Neural cell (in vitro differentiated cells): ENCODE measurements at regions not wholly inside any gene's neighbourhood (a gene's known extent, or its start where the extent isn't known, plus 50 kb on each side); places are given as distances from the start of the nearest gene placed in this dataset.
"Not testable (repeated sequence)": the region's sequence is repeated elsewhere in the genome, so short reads cannot be mapped to it uniquely, and the experiment has no call there.

Source experiments
- H2AFZ ChIP-seq: fragments of 200-600, 300-800 bp; sonication (generic), shearing (Covaris generic); 2 replicates; pipeline ENCODE4 v1.6.0; 2014; ENCODE audit warnings: low read depth, mild to moderate bottlenecking, antibody characterized with exemption, low read length, moderate library complexity
- H3F3A ChIP-seq: fragments of 200-600 bp; shearing (Covaris generic); 2 replicates; pipeline ENCODE4 v1.6.1; 2016; ENCODE audit warnings: mild to moderate bottlenecking, moderate library complexity, mixed read lengths, antibody characterized with exemption, low read length; ENCODE audit not compliant: insufficient read depth, poor library complexity, severe bottlenecking
- H3K27ac ChIP-seq: fragments of 200-600, 300-800 bp; sonication (generic), shearing (Covaris generic); 2 replicates; pipeline ENCODE4 v1.5.1; 2014; ENCODE audit warnings: mild to moderate bottlenecking, low read length, moderate library complexity
- H3K27me3 ChIP-seq: fragments of 300-800, 200-600 bp; sonication (generic), shearing (Covaris generic); 2 replicates; pipeline ENCODE4 v1.6.0; 2014; ENCODE audit warnings: mild to moderate bottlenecking, low read depth, low read length, moderate library complexity; ENCODE audit not compliant: insufficient read depth
- H3K36me3 ChIP-seq: fragments of 300-800, 200-600 bp; sonication (generic), shearing (Covaris generic); 2 replicates; pipeline ENCODE4 v1.5.1; 2014; ENCODE audit warnings: mild to moderate bottlenecking, antibody characterized with exemption, low read length, moderate library complexity; ENCODE audit not compliant: insufficient read depth
- H3K4me2 ChIP-seq: fragments of 300-800, 200-600 bp; sonication (generic), shearing (Covaris generic); 2 replicates; pipeline ENCODE4 v1.6.0; 2014; ENCODE audit warnings: mild to moderate bottlenecking, low read length
- H3K4me3 ChIP-seq: fragments of 300-800, 200-600 bp; sonication (generic), shearing (Covaris generic); 2 replicates; pipeline ENCODE4 v1.5.1; 2014; ENCODE audit warnings: mild to moderate bottlenecking, low read length, moderate library complexity
- H3K79me2 ChIP-seq: fragments of 200-600 bp; shearing (Covaris generic); replicated peaks from 2 replicates; pipeline ENCODE4 v1.6.0; 2014; ENCODE audit warnings: mild to moderate bottlenecking, low read length, moderate library complexity; ENCODE audit not compliant: insufficient read depth
- H3K9ac ChIP-seq: fragments of 300-800, 200-600 bp; sonication (generic), shearing (Covaris generic); 2 replicates; pipeline ENCODE4 v1.6.1; 2016; ENCODE audit warnings: mild to moderate bottlenecking, low read length, mixed read lengths
- H3K9me2 ChIP-seq: fragments of 200-600 bp; shearing (Covaris generic); 2 replicates; pipeline ENCODE4 v1.6.1; 2016; ENCODE audit warnings: mild to moderate bottlenecking, low read length, mixed read lengths; ENCODE audit not compliant: insufficient read depth
- H3K9me3 ChIP-seq: fragments of 200-600, 300-800 bp; sonication (generic), shearing (Covaris generic); 2 replicates; pipeline ENCODE4 v1.6.1; 2016; ENCODE audit warnings: mild to moderate bottlenecking, mixed run types, low read length, moderate library complexity, mixed read lengths
- H4K20me1 ChIP-seq: fragments of 200-600 bp; shearing (Covaris generic); 2 replicates; pipeline ENCODE4 v1.6.1; 2016; ENCODE audit warnings: mild to moderate bottlenecking, mixed run types; ENCODE audit not compliant: insufficient read depth
- EP300 ChIP-seq: fragments of 450-650 bp; conservative IDR thresholded peaks from 2 replicates; pipeline ENCODE4 v1.6.1; 2014; ENCODE audit warnings: antibody characterized with exemption, mild to moderate bottlenecking, moderate library complexity; ENCODE audit not compliant: poor library complexity, severe bottlenecking
- EZH2 ChIP-seq: fragments of 200-600, 300-800 bp; shearing (Covaris generic), sonication (generic); IDR thresholded peaks from 2 replicates; pipeline ENCODE4 v1.6.1; 2014; ENCODE audit warnings: antibody characterized with exemption, low read length, borderline replicate concordance, mild to moderate bottlenecking; ENCODE audit not compliant: insufficient read depth, poor library complexity, severe bottlenecking
- MXI1 ChIP-seq: fragments of 450-650 bp; conservative IDR thresholded peaks from 2 replicates; pipeline ENCODE4 v1.6.1; 2014; ENCODE audit warnings: antibody characterized with exemption, mild to moderate bottlenecking; ENCODE audit not compliant: poor library complexity, severe bottlenecking
- POLR2AphosphoS5 ChIP-seq: IDR thresholded peaks from 2 replicates; pipeline ENCODE4 v1.6.1; 2012
- RAD21 ChIP-seq: fragments of 450-650 bp; conservative IDR thresholded peaks from 2 replicates; pipeline ENCODE4 v1.6.1; 2014; ENCODE audit warnings: antibody characterized with exemption, mild to moderate bottlenecking, moderate library complexity
- REST ChIP-seq: IDR thresholded peaks from 2 replicates; pipeline ENCODE4 v1.6.1; 2012; ENCODE audit warnings: borderline replicate concordance
- SMC3 ChIP-seq: fragments of 450-650 bp; conservative IDR thresholded peaks from 2 replicates; pipeline ENCODE4 v1.6.1; 2014; ENCODE audit warnings: antibody characterized with exemption, mild to moderate bottlenecking, moderate library complexity; ENCODE audit not compliant: poor library complexity
- TAF1 ChIP-seq: IDR thresholded peaks from 2 replicates; pipeline ENCODE4 v1.6.1; 2012; ENCODE audit warnings: low read depth
- TF ChIP-seq, protein P1 (sequence below): fragments of 450-650 bp; IDR thresholded peaks from 2 replicates; pipeline ENCODE4 v1.5.1; 2014; ENCODE audit warnings: antibody characterized with exemption, mild to moderate bottlenecking, moderate library complexity; ENCODE audit not compliant: poor library complexity, severe bottlenecking

DNA sequence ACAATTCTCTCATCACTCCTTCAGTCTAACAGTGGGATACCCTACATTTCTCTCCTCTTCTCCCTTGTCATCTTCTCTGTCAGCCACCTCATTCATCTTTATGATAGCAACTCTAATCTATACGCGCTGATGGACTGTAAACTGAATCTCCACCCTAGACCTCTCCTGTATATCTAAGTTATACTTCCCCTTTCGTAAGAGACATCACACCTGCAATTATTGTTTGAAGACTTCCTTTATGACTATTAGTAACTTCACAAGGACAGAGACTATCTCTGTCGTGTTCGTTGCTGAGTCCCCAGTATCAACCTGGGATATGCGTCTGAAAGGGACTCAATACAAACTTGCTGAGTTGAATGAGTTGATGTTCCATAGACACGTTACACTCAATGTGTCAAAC is 263.2 kb downstream of the IRS1 start:
- no peaks in the 10 kb centered on the region for H3F3A ChIP-seq
- no peaks in the 10 kb centered on the region for H3K27me3 ChIP-seq
- no peak overlapping the region for H3K27ac ChIP-seq
- no peaks in the 10 kb centered on the region for H3K9me2 ChIP-seq
- H3K4me3 ChIP-seq, result no peak overlapping the region
- no peaks in the 10 kb centered on the region for H4K20me1 ChIP-seq
- TF ChIP-seq RAD21 (no peak), SMC3 (no peak), POLR2AphosphoS5 (no peak), TAF1 (no peak), MXI1 (no peak), EP300 (no peak), EZH2 (no peak), REST (no peak)
- TF ChIP-seq, protein P1, sequence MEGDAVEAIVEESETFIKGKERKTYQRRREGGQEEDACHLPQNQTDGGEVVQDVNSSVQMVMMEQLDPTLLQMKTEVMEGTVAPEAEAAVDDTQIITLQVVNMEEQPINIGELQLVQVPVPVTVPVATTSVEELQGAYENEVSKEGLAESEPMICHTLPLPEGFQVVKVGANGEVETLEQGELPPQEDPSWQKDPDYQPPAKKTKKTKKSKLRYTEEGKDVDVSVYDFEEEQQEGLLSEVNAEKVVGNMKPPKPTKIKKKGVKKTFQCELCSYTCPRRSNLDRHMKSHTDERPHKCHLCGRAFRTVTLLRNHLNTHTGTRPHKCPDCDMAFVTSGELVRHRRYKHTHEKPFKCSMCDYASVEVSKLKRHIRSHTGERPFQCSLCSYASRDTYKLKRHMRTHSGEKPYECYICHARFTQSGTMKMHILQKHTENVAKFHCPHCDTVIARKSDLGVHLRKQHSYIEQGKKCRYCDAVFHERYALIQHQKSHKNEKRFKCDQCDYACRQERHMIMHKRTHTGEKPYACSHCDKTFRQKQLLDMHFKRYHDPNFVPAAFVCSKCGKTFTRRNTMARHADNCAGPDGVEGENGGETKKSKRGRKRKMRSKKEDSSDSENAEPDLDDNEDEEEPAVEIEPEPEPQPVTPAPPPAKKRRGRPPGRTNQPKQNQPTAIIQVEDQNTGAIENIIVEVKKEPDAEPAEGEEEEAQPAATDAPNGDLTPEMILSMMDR, result no peak
- no peak overlapping the region for H3K9ac ChIP-seq
- H3K4me2 ChIP-seq, result no peak overlapping the region
- H3K79me2 ChIP-seq, result no peaks in the 10 kb centered on the region
- no peaks in the 10 kb centered on the region for H3K36me3 ChIP-seq
- H2AFZ ChIP-seq, result no peak overlapping the region
- no peaks in the 10 kb centered on the region for H3K9me3 ChIP-seq

GRCh38 chr2:226532976-226533375 is 266.6 kb downstream of the IRS1 start:
- not testable (repeated sequence) for H4K20me1 ChIP-seq, H3K27me3 ChIP-seq, H3K9me2 ChIP-seq, H3K4me2 ChIP-seq, H2AFZ ChIP-seq, H3K79me2 ChIP-seq, H3K4me3 ChIP-seq, H3K27ac ChIP-seq, H3K9me3 ChIP-seq, H3F3A ChIP-seq, H3K9ac ChIP-seq, H3K36me3 ChIP-seq

DNA sequence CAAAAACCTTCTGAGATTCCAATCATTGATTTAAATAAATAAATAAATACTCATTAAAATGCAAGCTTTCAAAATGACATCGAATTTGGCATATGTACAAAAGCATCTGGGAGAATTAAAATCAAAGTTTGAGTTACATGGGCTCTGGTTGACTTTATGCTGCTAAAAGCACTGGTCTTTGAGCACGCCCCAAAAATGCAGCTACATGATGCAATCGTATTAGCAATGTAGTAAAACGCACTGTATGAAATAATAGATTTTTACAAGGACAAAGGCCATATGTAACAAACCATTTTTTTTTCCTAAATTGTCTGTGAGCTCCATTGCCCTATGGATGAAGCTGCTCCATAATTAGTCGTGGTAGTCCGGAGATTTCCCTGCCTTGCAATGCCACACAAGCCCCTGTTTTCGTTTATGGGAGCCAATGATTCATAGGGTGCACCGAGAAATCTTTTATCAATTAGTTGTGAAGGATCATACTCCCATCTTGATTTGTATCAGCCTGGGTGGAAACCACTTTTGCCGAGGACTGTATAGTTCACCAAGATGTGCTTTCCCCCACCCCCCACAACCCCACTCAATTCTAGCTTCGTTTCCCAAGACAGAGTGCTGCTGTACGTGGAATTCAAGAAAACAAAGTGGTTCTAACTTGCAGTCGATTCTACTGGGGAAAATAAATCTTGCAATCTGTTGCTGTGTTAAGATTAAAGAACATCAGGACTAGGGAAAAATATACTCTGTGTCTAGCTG is 268.4 kb downstream of the IRS1 start:
- H3K79me2 ChIP-seq, result no peaks in the 10 kb centered on the region
- H3K36me3 ChIP-seq, result no peaks in the 10 kb centered on the region
- H2AFZ ChIP-seq, result no peak overlapping the region
- no peaks in the 10 kb centered on the region for H4K20me1 ChIP-seq
- TF ChIP-seq SMC3 (no peak), EP300 (no peak), POLR2AphosphoS5 (no peak), TAF1 (no peak), REST (no peak), RAD21 (no peak), MXI1 (no peak), EZH2 (no peak)
- TF ChIP-seq, protein P1, result no peak
- no peaks in the 10 kb centered on the region for H3K27me3 ChIP-seq
- no peak overlapping the region for H3K9ac ChIP-seq
- no peaks in the 10 kb centered on the region for H3K9me2 ChIP-seq
- no peak overlapping the region for H3K4me2 ChIP-seq
- no peak overlapping the region for H3K27ac ChIP-seq
- no peaks in the 10 kb centered on the region for H3F3A ChIP-seq
- H3K9me3 ChIP-seq, result no peaks in the 10 kb centered on the region
- H3K4me3 ChIP-seq, result no peak overlapping the region
